A549 (cell line): ENCODE measurements at regions not wholly inside any gene's neighbourhood (a gene's known extent, or its start where the extent isn't known, plus 50 kb on each side); places are given as distances from the start of the nearest gene placed in this dataset.

ENCODE experiments used
- ATAC-seq, 2 experiments: fragments of 200-7000 bp in 1 of 2; fragments of >200 bp in 1 of 2; cut with Nextera tagmentation in 1 of 2; cut with Tn5 transposase in 1 of 2; 3 replicates each; pipeline versions ENCODE4 v1.8.0 to v1.9.1; 2018 to 2020; ENCODE audit warnings: mild to moderate bottlenecking in 1 of 2, moderate library complexity in 1 of 2
- CTCF ChIA-PET: fragments of 300-600 bp; sonication (Branson Sonifier 250); formaldehyde crosslinking; extraction: SDS; loops from one replicate; lab custom pipeline; 2021; ENCODE audit warnings: antibody characterized with exemption, inconsistent platforms; lab: Yijun Ruan, JAX
- POLR2A ChIA-PET: fragments of 350-600 bp; formaldehyde crosslinking; extraction: SDS; loops from one replicate; lab custom pipeline; 2021; ENCODE audit warnings: antibody characterized with exemption, inconsistent platforms; lab: Yijun Ruan, JAX
- DNase-seq, 2 experiments: peaks; one replicate each; pipeline versions ENCODE4 v3.0.0 to v3.0.0-alpha.2; 2011 to 2016; ENCODE audit warnings: low read depth in 1 of 2, low spot score in 1 of 2
- FAIRE-seq: peaks from 2 replicates; lab custom pipeline; 2011; peaks lifted over from hg19 to GRCh38; lab: Jason Lieb, UNC
- H3K27ac ChIP-seq, 2 experiments: fragments of >200 bp; sonication (Bioruptor Twin); formaldehyde crosslinking; 3 replicates each; pipeline ENCODE4 v1.5.1; 2016 to 2017
- H3K4me1 ChIP-seq: fragments of >200 bp; sonication (Bioruptor Twin); formaldehyde crosslinking; 3 replicates; pipeline ENCODE4 v1.6.1; 2016
- H3K4me2 ChIP-seq: fragments of >200 bp; sonication (Bioruptor Twin); formaldehyde crosslinking; 3 replicates; pipeline ENCODE4 v1.6.1; 2016
- H3K4me3 ChIP-seq: fragments of >200 bp; sonication (Bioruptor Twin); formaldehyde crosslinking; 3 replicates; pipeline ENCODE4 v1.5.1; 2016
- H3K9me3 ChIP-seq: fragments of >200 bp; sonication (Bioruptor Twin); formaldehyde crosslinking; 3 replicates; pipeline ENCODE4 v1.6.1; 2016
- BCL3 ChIP-seq: fragments of >200 bp; sonication (Bioruptor Twin); formaldehyde crosslinking; IDR thresholded peaks from 3 replicates; pipeline ENCODE4 v1.6.1; 2016
- BHLHE40 ChIP-seq: IDR thresholded peaks from 2 replicates; pipeline ENCODE4 v1.6.1; 2012; ENCODE audit warnings: low read depth, low read length, inconsistent platforms
- CBX2 ChIP-seq: fragments of 200-600 bp; sonication (generic); IDR thresholded peaks from 2 replicates; pipeline ENCODE4 v1.6.1; 2016; ENCODE audit warnings: low read depth, mild to moderate bottlenecking, borderline replicate concordance
- CEBPB ChIP-seq, 2 experiments: fragments of >200 bp in 1 of 2; sonication (Bioruptor Twin) in 1 of 2; formaldehyde crosslinking in 1 of 2; IDR thresholded peaks; 2 replicates each; pipeline ENCODE4 v1.6.1; 2012 to 2016
- CHD4 ChIP-seq: fragments of 200-600 bp; sonication (generic); IDR thresholded peaks from 2 replicates; pipeline ENCODE4 v1.6.1; 2016; ENCODE audit warnings: antibody characterized with exemption, mild to moderate bottlenecking, borderline replicate concordance
- CTCF ChIP-seq: fragments of >200 bp; sonication (Bioruptor Twin); formaldehyde crosslinking; IDR thresholded peaks from 3 replicates; pipeline ENCODE4 v1.5.1; 2016
- ESRRA ChIP-seq: fragments of 150-350 bp; IDR thresholded peaks from 2 replicates; pipeline ENCODE4 v1.6.1; 2014; ENCODE audit warnings: mild to moderate bottlenecking, low read length, borderline replicate concordance
- GATA3 ChIP-seq: IDR thresholded peaks from 2 replicates; pipeline ENCODE4 v1.6.1; 2012; ENCODE audit warnings: borderline replicate concordance
- HDAC2 ChIP-seq: fragments of 200-600 bp; sonication (generic); IDR thresholded peaks from 2 replicates; pipeline ENCODE4 v1.6.1; 2016
- HES2 ChIP-seq: fragments of >200 bp; sonication (Bioruptor Twin); formaldehyde crosslinking; IDR thresholded peaks from 2 replicates; pipeline ENCODE4 v1.6.1; 2016
- MAFK ChIP-seq: fragments of 450-650 bp; IDR thresholded peaks from 2 replicates; pipeline ENCODE4 v1.6.1; 2014; ENCODE audit not compliant: partially characterized antibody
- NR3C1 ChIP-seq: fragments of >200 bp; sonication (Bioruptor Twin); formaldehyde crosslinking; IDR thresholded peaks from 3 replicates; pipeline ENCODE4 v1.6.1; 2017
- TP53 ChIP-seq: fragments of 250-450 bp; sonication (Bioruptor Pico); IDR thresholded peaks from 2 replicates; pipeline ENCODE4 v1.5.0; 2021; ENCODE audit warnings: mild to moderate bottlenecking, moderate library complexity
- ZC3H11A ChIP-seq: fragments of 450-650 bp; IDR thresholded peaks from 2 replicates; pipeline ENCODE4 v1.6.1; 2014; ENCODE audit warnings: antibody characterized with exemption, mild to moderate bottlenecking
- ZFP36 ChIP-seq: fragments of 450-650 bp; IDR thresholded peaks from 2 replicates; pipeline ENCODE4 v1.6.1; 2014; ENCODE audit warnings: borderline replicate concordance; ENCODE audit not compliant: partially characterized antibody
- WGBS: methylation state at CpG from one replicate; pipeline ENCODE4 v1.1.6; 2017; ENCODE audit errors: missing lambda C conversion rate; 5-methylcytosine and 5-hydroxymethylcytosine counted together

GRCh38 chr17:14454746-14455145, 153.9 kb downstream of the HS3ST3B1 start (continued):
- TF ChIP-seq CTCF (no peak), HDAC2 (no peak), NR3C1 (no peak), CBX2 (no peak), ZFP36 (no peak), BCL3 (no peak)

GRCh38 chr17:14452856-14453255, 152.0 kb downstream of the HS3ST3B1 start:
- TF ChIP-seq ESRRA: no peak
- TF ChIP-seq BCL3: no peak
- no peak for TF ChIP-seq CEBPB (IDR thresholded peaks at IDR 0.05)
- no peak for TF ChIP-seq ZC3H11A
- TF ChIP-seq, all 56 proteins: peak for 0
- Histone ChIP-seq H3K4me3 (no peak overlapping the region), H3K4me1 (0 out of 3 replicates have a peak, but pooled peaks cover 4% of the 10 kb centered on the region), H3K4me2 (no peak overlapping the region), H3K27ac (no peak overlapping the region), H3K9me3 (no peaks in the 10 kb centered on the region)
- POLR2A ChIA-PET: no interaction called here
- WGBS: 71% methylated on average over 1 of the region's 1 CpG
- DNase-seq: no peak
- no peak for FAIRE-seq
- ATAC-seq: no peak
- CTCF ChIA-PET: interaction anchor here (1.2 kb wide), 1 partner anchor 31 kb away, joined by 3 read pairs; no protein-coding TSS in a partner anchor

- no peak for FAIRE-seq
- CTCF ChIA-PET: interaction anchor here (1.0 to 1.6 kb wide), 3 partner anchors 24 to 475 kb away, joined by 3 to 4 read pairs (median 3); no protein-coding TSS in a partner anchor
- H3K4me3 ChIP-seq: no peak overlapping the region
- no peak; a peak in 1 of 6 replicates for ATAC-seq
- 29% methylated on average over 11 of the region's 11 CpGs for WGBS
- no peak for DNase-seq
- H3K9me3 ChIP-seq: no peaks in the 10 kb centered on the region
- 0 out of 3 replicates have a peak, but pooled peaks cover 4% of the 10 kb centered on the region for H3K4me1 ChIP-seq
- no peak overlapping the region for H3K27ac ChIP-seq
- H3K4me2 ChIP-seq: no peak overlapping the region
- POLR2A ChIA-PET: no interaction called here
- TF ChIP-seq MAFK: no peak
- TF ChIP-seq TP53 (CRISPR knock-in tag): no peak
- no peak for TF ChIP-seq GATA3
- no peak for TF ChIP-seq BHLHE40
These were observed 150.9 kb downstream of the HS3ST3B1 start for GRCh38 chr17:14451729-14452191.

GRCh38 chr17:14448818-14449217, 147.9 kb downstream of the HS3ST3B1 start:
- Histone ChIP-seq H3K4me3 (no peak overlapping the region), H3K4me1 (0 out of 3 replicates have a peak, but pooled peaks cover 4% of the 10 kb centered on the region), H3K9me3 (0 out of 3 replicates have a peak, but pooled peaks cover 8% of the 10 kb centered on the region), H3K4me2 (no peak overlapping the region), H3K27ac (no peak overlapping the region)
- WGBS: 14% methylated on average over 2 of the region's 2 CpGs
- TF ChIP-seq CHD4 (no peak), HES2 (no peak)
- POLR2A ChIA-PET: no interaction called here
- FAIRE-seq (no peak), DNase-seq (peak in 1 of 2 experiments; percentile 30), ATAC-seq (peak in 1 of 2 experiments; percentile 49; a peak in 2 of 6 replicates)
- CTCF ChIA-PET: no interaction called here
